ENCODE measurements at regions not wholly inside any gene's neighbourhood (a gene's known extent, or its start where the extent isn't known, plus 50 kb on each side); places are given as distances from the start of the nearest gene placed in this dataset.
A peak's percentile ranks its signal among the peaks of the same experiment; 100 is the strongest.

DNA sequence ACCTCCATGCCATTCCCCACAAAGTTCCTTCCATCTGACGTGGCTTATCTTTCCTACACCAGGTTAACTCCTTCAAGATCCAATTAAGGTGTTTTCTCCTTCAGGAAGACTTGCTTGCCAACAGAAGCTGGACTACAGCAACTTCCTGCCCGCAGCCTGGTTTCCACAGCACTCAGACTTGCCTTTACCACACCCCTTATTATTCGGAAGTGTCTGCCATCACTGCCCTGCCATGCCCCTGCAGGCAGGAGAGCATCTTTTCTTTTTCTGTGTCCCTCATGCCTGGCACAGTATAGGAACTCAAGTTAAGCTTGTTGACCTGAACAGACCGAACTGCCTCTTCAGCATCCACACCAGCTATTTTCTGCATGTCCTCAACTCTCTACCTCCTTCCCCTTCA lies 168.0 kb downstream of the FOXO1 start:
- intact Hi-C loops (cut with micrococcal nuclease): loop anchor here in 1 of 2 donors (5.0 kb wide), 1 partner anchor 484 kb away; no protein-coding TSS in a partner anchor
- Histone ChIP-seq H3K9me3 (ENCODE audit: control insufficient read depth in 2 of 3, low read length in 3 of 3) (no peaks in the 10 kb centered on the region), H3K27me3 (ENCODE audit: control insufficient read depth in 2 of 2, insufficient read depth in 2 of 2, low read length in 2 of 2) (no peaks in the 10 kb centered on the region), H3K27ac (ENCODE audit: low read depth, low read length) (no peak overlapping the region), H3K4me1 (ENCODE audit: control insufficient read depth in 2 of 2, insufficient read depth in 2 of 2, low read length in 2 of 2) (peaks cover 25 to 28% of the 10 kb centered on the region in 2 donors), H3K4me3 (ENCODE audit: low read length) (no peak overlapping the region), H3K36me3 (ENCODE audit: control insufficient read depth in 2 of 3, insufficient read depth in 3 of 3, low read length in 3 of 3) (no peaks in the 10 kb centered on the region)
- ChIA-PET CTCF (interaction anchor here (0.5 to 1.0 kb wide), 2 partner anchors 60 to 149 kb away, joined by 3 to 5 read pairs; no protein-coding TSS in a partner anchor), POLR2A (interaction anchor here (0.6 to 1.2 kb wide), 3 partner anchors 9 to 171 kb away, joined by 3 read pairs; no protein-coding TSS in a partner anchor)
- no peak for DNase-seq
- Mint-ChIP-seq H3K4me3 (peak overlapping the region in 4 of 10 donors; percentile 23 to 55 (median 34)), H3K9me3 (peaks cover 0 to 5% (median 0%) of the 10 kb centered on the region in 11 donors), H3K27me3 (no peaks in the 10 kb centered on the region), H3K27ac (peak overlapping the region in 7 of 9 donors; percentile 5 to 98 (median 58)), H3K4me1 (peaks cover 39 to 77% (median 55%) of the 10 kb centered on the region in 7 donors), H3K36me3 (peaks cover 0 to 4% (median 0%) of the 10 kb centered on the region in 5 donors)
- ATAC-seq: no peak

GRCh38 chr13:40502236-40502635 lies 164.2 kb downstream of the FOXO1 start:
- intact Hi-C loops (cut with micrococcal nuclease): no loop called here
- no peak overlapping the region for H3K4me3 Mint-ChIP-seq
- POLR2A ChIA-PET: interaction anchor here (0.6 to 1.3 kb wide), 3 partner anchors 9 to 204 kb away, joined by 3 to 8 read pairs (median 5); no protein-coding TSS in a partner anchor

GRCh38 chr13:40503011-40503410 lies 163.4 kb downstream of the FOXO1 start:
- ChIA-PET POLR2A (interaction anchor here (0.6 to 1.3 kb wide), 4 partner anchors 9 to 205 kb away, joined by 3 to 8 read pairs (median 4); no protein-coding TSS in a partner anchor), CTCF (interaction anchor here (0.6 kb wide), 1 partner anchor 298 kb away, joined by 4 read pairs; no protein-coding TSS in a partner anchor)
- intact Hi-C loops (cut with micrococcal nuclease): no loop called here
- Histone ChIP-seq H3K4me3 (ENCODE audit: low read length) (no peak overlapping the region), H3K4me1 (ENCODE audit: control insufficient read depth in 2 of 2, insufficient read depth in 2 of 2, low read length in 2 of 2) (peaks cover 0 to 33% of the 10 kb centered on the region in 2 donors), H3K36me3 (ENCODE audit: control insufficient read depth in 2 of 3, insufficient read depth in 3 of 3, low read length in 3 of 3) (no peaks in the 10 kb centered on the region), H3K27ac (ENCODE audit: low read depth, low read length) (no peak overlapping the region), H3K9me3 (ENCODE audit: control insufficient read depth in 2 of 3, low read length in 3 of 3) (no peaks in the 10 kb centered on the region), H3K27me3 (ENCODE audit: control insufficient read depth in 2 of 2, insufficient read depth in 2 of 2, low read length in 2 of 2) (no peaks in the 10 kb centered on the region)
- ATAC-seq (no peak), DNase-seq (no peak)
- Mint-ChIP-seq H3K27me3 (no peaks in the 10 kb centered on the region), H3K4me1 (peaks cover 18 to 74% (median 47%) of the 10 kb centered on the region in 7 donors), H3K9me3 (peaks cover 0 to 7% (median 0%) of the 10 kb centered on the region in 11 donors), H3K27ac (no peak overlapping the region), H3K36me3 (peaks cover 0 to 4% (median 0%) of the 10 kb centered on the region in 5 donors), H3K4me3 (no peak overlapping the region)

More at GRCh38 chr13:40502236-40502635, 164.2 kb downstream of the FOXO1 start:
- H3K27ac Mint-ChIP-seq: peak overlapping the region in 1 of 9 donors; percentile 16
- Histone ChIP-seq H3K27ac (ENCODE audit: low read depth, low read length) (no peak overlapping the region), H3K27me3 (ENCODE audit: control insufficient read depth in 2 of 2, insufficient read depth in 2 of 2, low read length in 2 of 2) (no peaks in the 10 kb centered on the region), H3K4me3 (ENCODE audit: low read length) (no peak overlapping the region), H3K36me3 (ENCODE audit: control insufficient read depth in 2 of 3, insufficient read depth in 3 of 3, low read length in 3 of 3) (no peaks in the 10 kb centered on the region), H3K4me1 (ENCODE audit: control insufficient read depth in 2 of 2, insufficient read depth in 2 of 2, low read length in 2 of 2) (peaks cover 0 to 25% of the 10 kb centered on the region in 2 donors), H3K9me3 (ENCODE audit: control insufficient read depth in 2 of 3, low read length in 3 of 3) (no peaks in the 10 kb centered on the region)
- DNase-seq (no peak), ATAC-seq (no peak)
- CTCF ChIA-PET: interaction anchor here (0.6 kb wide), 2 partner anchors 159 to 298 kb away, joined by 3 to 4 read pairs; no protein-coding TSS in a partner anchor
- peaks cover 0 to 4% (median 0%) of the 10 kb centered on the region in 5 donors for H3K36me3 Mint-ChIP-seq
- H3K4me1 Mint-ChIP-seq: peaks cover 22 to 74% (median 47%) of the 10 kb centered on the region in 7 donors
- no peaks in the 10 kb centered on the region for H3K27me3 Mint-ChIP-seq
- peaks cover 0 to 6% (median 0%) of the 10 kb centered on the region in 11 donors for H3K9me3 Mint-ChIP-seq

- DNase-seq (no peak), ATAC-seq (no peak)
- Mint-ChIP-seq H3K9me3 (peaks cover 0 to 7% (median 0%) of the 10 kb centered on the region in 11 donors), H3K36me3 (peaks cover 0 to 4% (median 0%) of the 10 kb centered on the region in 5 donors), H3K27me3 (no peaks in the 10 kb centered on the region), H3K27ac (peak overlapping the region in 1 of 9 donors; percentile 27), H3K4me3 (no peak overlapping the region), H3K4me1 (peaks cover 20 to 76% (median 49%) of the 10 kb centered on the region in 7 donors)
- no peaks in the 10 kb centered on the region for H3K36me3 ChIP-seq (ENCODE audit: control insufficient read depth in 2 of 3, insufficient read depth in 3 of 3, low read length in 3 of 3)
- H3K9me3 ChIP-seq (ENCODE audit: control insufficient read depth in 2 of 3, low read length in 3 of 3): no peaks in the 10 kb centered on the region
- H3K4me1 ChIP-seq (ENCODE audit: control insufficient read depth in 2 of 2, insufficient read depth in 2 of 2, low read length in 2 of 2): peaks cover 0 to 36% of the 10 kb centered on the region in 2 donors
- H3K27me3 ChIP-seq (ENCODE audit: control insufficient read depth in 2 of 2, insufficient read depth in 2 of 2, low read length in 2 of 2): no peaks in the 10 kb centered on the region
- no peak overlapping the region for H3K27ac ChIP-seq (ENCODE audit: low read depth, low read length)
- intact Hi-C loops (cut with micrococcal nuclease): no loop called here
- ChIA-PET POLR2A (interaction anchor here (1.5 kb wide), 1 partner anchor 10 kb away, joined by 5 read pairs; no protein-coding TSS in a partner anchor), CTCF (no interaction called here)
- H3K4me3 ChIP-seq (ENCODE audit: low read length): no peak overlapping the region
These were observed 162.4 kb downstream of the FOXO1 start for GRCh38 chr13:40503966-40504591.

GRCh38 chr13:40504641-40505040 lies 161.8 kb downstream of the FOXO1 start:
- H3K27me3 ChIP-seq (ENCODE audit: control insufficient read depth in 2 of 2, insufficient read depth in 2 of 2, low read length in 2 of 2): no peaks in the 10 kb centered on the region
- peaks cover 0 to 7% (median 0%) of the 10 kb centered on the region in 11 donors for H3K9me3 Mint-ChIP-seq
- no peaks in the 10 kb centered on the region for H3K27me3 Mint-ChIP-seq
- ATAC-seq (no peak), DNase-seq (no peak)
- H3K36me3 ChIP-seq (ENCODE audit: control insufficient read depth in 2 of 3, insufficient read depth in 3 of 3, low read length in 3 of 3): no peaks in the 10 kb centered on the region
- intact Hi-C loops (cut with micrococcal nuclease): loop anchor here in 1 of 2 donors (5.0 kb wide), 1 partner anchor 78 kb away; no protein-coding TSS in a partner anchor
- no peak overlapping the region for H3K4me3 Mint-ChIP-seq
- H3K9me3 ChIP-seq (ENCODE audit: control insufficient read depth in 2 of 3, low read length in 3 of 3): no peaks in the 10 kb centered on the region
- H3K4me1 Mint-ChIP-seq: peaks cover 23 to 80% (median 53%) of the 10 kb centered on the region in 7 donors
- ChIA-PET POLR2A (interaction anchor here (1.5 kb wide), 1 partner anchor 11 kb away, joined by 5 read pairs; no protein-coding TSS in a partner anchor), CTCF (interaction anchor here (0.6 kb wide), 1 partner anchor 98 kb away, joined by 3 read pairs; no protein-coding TSS in a partner anchor)
- peaks cover 0 to 40% of the 10 kb centered on the region in 2 donors for H3K4me1 ChIP-seq (ENCODE audit: control insufficient read depth in 2 of 2, insufficient read depth in 2 of 2, low read length in 2 of 2)
- H3K4me3 ChIP-seq (ENCODE audit: low read length): no peak overlapping the region
- no peak overlapping the region for H3K27ac Mint-ChIP-seq
- peaks cover 0 to 4% (median 0%) of the 10 kb centered on the region in 5 donors for H3K36me3 Mint-ChIP-seq
- H3K27ac ChIP-seq (ENCODE audit: low read depth, low read length): no peak overlapping the region

GRCh38 chr13:40505196-40505595 lies 161.2 kb downstream of the FOXO1 start:
- intact Hi-C loops (cut with micrococcal nuclease): loop anchor here in 1 of 2 donors (5.0 kb wide), 1 partner anchor 77 kb away; no protein-coding TSS in a partner anchor

More at GRCh38 chr13:40505196-40505595, 161.2 kb downstream of the FOXO1 start:
- H3K4me3 ChIP-seq (ENCODE audit: low read length): no peak overlapping the region
- no peak for DNase-seq
- Mint-ChIP-seq H3K27ac (no peak overlapping the region), H3K36me3 (peaks cover 0 to 6% (median 0%) of the 10 kb centered on the region in 5 donors), H3K27me3 (no peaks in the 10 kb centered on the region), H3K9me3 (peaks cover 0 to 7% (median 0%) of the 10 kb centered on the region in 11 donors), H3K4me1 (peaks cover 23 to 84% (median 53%) of the 10 kb centered on the region in 7 donors), H3K4me3 (no peak overlapping the region)
- H3K36me3 ChIP-seq (ENCODE audit: control insufficient read depth in 2 of 3, insufficient read depth in 3 of 3, low read length in 3 of 3): no peaks in the 10 kb centered on the region
- no peaks in the 10 kb centered on the region for H3K27me3 ChIP-seq (ENCODE audit: control insufficient read depth in 2 of 2, insufficient read depth in 2 of 2, low read length in 2 of 2)
- no peaks in the 10 kb centered on the region for H3K9me3 ChIP-seq (ENCODE audit: control insufficient read depth in 2 of 3, low read length in 3 of 3)
- H3K27ac ChIP-seq (ENCODE audit: low read depth, low read length): no peak overlapping the region
- no peak for ATAC-seq
- ChIA-PET CTCF (interaction anchor here (0.6 kb wide), 1 partner anchor 98 kb away, joined by 3 read pairs; no protein-coding TSS in a partner anchor), POLR2A (interaction anchor here (1.5 to 1.6 kb wide), 2 partner anchors 11 to 14 kb away, joined by 4 to 5 read pairs; no protein-coding TSS in a partner anchor)
- H3K4me1 ChIP-seq (ENCODE audit: control insufficient read depth in 2 of 2, insufficient read depth in 2 of 2, low read length in 2 of 2): peaks cover 0 to 40% of the 10 kb centered on the region in 2 donors

Data from naive thymus-derived CD4-positive, alpha-beta T cell (primary cell).